ENCODE measurements at regions not wholly inside any gene's neighbourhood (a gene's known extent, or its start where the extent isn't known, plus 50 kb on each side); places are given as distances from the start of the nearest gene placed in this dataset.

DNA sequence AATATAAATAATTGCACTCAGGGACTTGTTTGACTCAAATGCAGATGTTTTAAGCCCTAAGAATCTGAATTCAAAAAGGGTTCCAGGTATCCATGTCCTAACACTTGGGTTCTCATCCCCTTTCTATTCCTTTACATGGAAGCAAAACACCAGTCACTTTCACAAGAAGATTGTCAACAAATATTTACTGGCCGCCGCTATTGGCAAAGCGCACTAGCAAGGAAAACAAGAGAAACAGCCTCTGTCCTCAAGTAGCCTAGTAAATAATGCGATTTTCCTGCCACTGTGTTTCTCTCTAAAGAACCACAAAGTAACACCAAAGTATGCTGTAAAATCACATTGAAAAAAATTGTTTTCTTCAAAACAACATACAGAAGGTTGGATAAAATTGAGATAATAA lies 66.7 kb upstream of the EZH2 start:
- no peak for DNase-seq (ENCODE audit: low spot score)

DNA sequence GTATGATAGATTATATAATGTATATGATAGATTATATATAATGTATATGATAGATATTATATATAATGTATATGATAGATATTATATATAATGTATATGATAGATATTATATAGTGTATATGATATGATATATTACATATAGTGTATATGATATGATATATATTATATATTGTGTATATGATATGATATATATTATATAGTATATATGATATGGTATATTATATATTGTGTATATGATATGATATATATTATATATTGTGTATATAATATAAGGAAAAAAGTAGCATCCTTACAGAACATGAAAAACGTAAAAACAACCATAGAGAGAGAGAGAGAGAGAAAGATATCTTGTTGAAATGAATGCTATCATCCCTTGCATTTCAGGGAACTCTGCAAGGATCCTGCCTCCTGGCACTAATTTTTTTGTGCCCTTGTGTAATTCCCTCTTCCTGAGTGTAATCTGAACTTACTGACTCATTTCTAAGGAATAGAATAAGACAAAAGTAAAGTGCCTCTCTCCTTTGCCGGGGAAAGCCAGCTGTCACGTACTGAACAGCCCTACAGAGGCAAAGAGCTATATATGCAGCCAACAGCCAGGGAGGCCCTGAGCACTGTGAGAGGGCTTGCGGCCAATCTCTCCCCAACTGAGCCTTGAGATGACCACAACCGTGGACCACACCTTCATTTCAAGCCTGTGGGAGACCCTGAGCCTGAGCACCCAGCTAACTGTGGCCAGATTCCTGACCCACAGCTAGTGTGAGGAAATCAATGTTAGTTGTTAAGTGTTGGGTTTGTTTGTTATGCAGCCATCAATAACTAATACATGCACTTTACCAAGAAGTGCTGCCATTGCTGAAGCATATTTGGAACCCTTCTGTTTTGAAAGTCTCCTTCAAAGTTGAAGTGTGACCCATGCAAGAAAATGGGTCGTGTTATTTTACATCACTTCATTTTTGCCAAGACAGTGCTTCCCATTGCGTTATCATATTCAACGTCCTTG lies 61.1 kb upstream of the EZH2 start:
- peak; percentile 6 for DNase-seq (ENCODE audit: low spot score)

GRCh38 chr7:148941598-148942275 lies 57.6 kb upstream of the EZH2 start:
- DNase-seq (ENCODE audit: low spot score): peak; percentile 73

- peak; percentile 87 for DNase-seq (ENCODE audit: low spot score)
Measured at GRCh38 chr7:148940702-148941597, 56.9 kb upstream of the EZH2 start.

DNA sequence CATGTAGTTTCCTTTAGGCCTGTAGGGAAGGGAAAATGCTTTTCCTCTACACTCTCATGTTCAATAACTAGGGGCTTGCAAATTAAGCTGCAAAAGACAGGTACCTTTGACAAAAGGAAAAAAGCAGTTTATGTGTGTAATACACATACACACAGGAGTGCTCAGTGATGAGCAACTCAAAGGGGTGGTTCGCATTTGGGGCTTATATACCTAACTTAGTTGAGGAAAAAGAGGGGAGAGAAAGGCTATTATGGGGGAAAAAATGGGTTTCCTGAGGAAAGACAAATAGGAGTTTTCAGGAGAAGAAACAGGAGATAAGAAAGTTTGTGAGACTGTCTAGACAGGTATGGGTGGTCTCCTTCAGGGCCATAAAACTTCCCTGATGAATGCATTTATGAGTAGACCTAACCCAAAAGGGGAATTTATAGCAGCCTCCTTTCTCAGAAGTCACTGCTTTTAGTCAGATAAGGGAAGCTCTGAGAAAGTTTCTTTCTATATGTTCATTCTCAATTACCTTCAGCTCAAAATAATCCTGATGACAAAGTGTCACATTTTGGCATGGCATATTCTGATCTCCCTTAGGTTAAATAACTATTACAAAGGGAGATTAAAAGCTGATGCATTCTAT lies 55.2 kb upstream of the EZH2 start:
- no peak for DNase-seq (ENCODE audit: low spot score)

- no peak for DNase-seq (ENCODE audit: low spot score)
Measured at GRCh38 chr7:148935451-148935850, 51.4 kb upstream of the EZH2 start.

Data from A172 (cell line).